ENCODE measurements at regions not wholly inside any gene's neighbourhood (a gene's known extent, or its start where the extent isn't known, plus 50 kb on each side); places are given as distances from the start of the nearest gene placed in this dataset.

- TF ChIP-seq EZH2 (IDR thresholded peaks at IDR 0.05; ENCODE audit: insufficient read depth, poor library complexity, severe bottlenecking), result no peak
- no peak for TF ChIP-seq EZH2phosphoT487 (IDR thresholded peaks at IDR 0.05; ENCODE audit: insufficient read depth, low read depth)
These were observed 52.2 kb upstream of the ZC3H11B start for GRCh38 chr1:219665089-219665488.
